CD14-positive monocyte (primary cell): ENCODE measurements at regions not wholly inside any gene's neighbourhood (a gene's known extent, or its start where the extent isn't known, plus 50 kb on each side); places are given as distances from the start of the nearest gene placed in this dataset.

Experiments
- DNase-seq, 3 donors: peaks; one replicate each; pipeline ENCODE4 v3.0.0-alpha.2; 2011 to 2022
- H2AFZ ChIP-seq: 2 replicates; pipeline ENCODE4 v1.6.0; 2012; ENCODE audit warnings: mild to moderate bottlenecking, low read depth, low read length, inconsistent platforms; ENCODE audit not compliant: insufficient read depth, poor library complexity, severe bottlenecking
- H3K27ac ChIP-seq, 2 donors: 1 replicate in 1 of 2; 2 replicates in 1 of 2; pipeline ENCODE4 v1.5.1; 2012 to 2013; ENCODE audit warnings: low read length in 2 of 2, control low read depth in 1 of 2, inconsistent platforms in 1 of 2, low read depth in 1 of 2, mild to moderate bottlenecking in 1 of 2
- H3K27me3 ChIP-seq, 2 donors: one replicate each; pipeline versions ENCODE4 v1.6.0 to v1.6.1; 2011 to 2013; ENCODE audit warnings: low read length in 2 of 2; ENCODE audit not compliant: control insufficient read depth in 2 of 2, insufficient read depth in 2 of 2
- H3K36me3 ChIP-seq, 2 donors: replicated peaks in 1 of 2; 1 replicate in 1 of 2; 2 replicates in 1 of 2; pipeline versions ENCODE4 v1.5.1 to v1.6.1; 2012 to 2013; ENCODE audit warnings: low read length in 2 of 2, control low read depth in 1 of 2, inconsistent platforms in 1 of 2, mild to moderate bottlenecking in 1 of 2; ENCODE audit not compliant: insufficient read depth in 2 of 2, control insufficient read depth in 1 of 2
- H3K4me1 ChIP-seq, 2 donors: 1 replicate in 1 of 2; 2 replicates in 1 of 2; pipeline versions ENCODE4 v1.5.1 to v1.6.1; 2012 to 2013; ENCODE audit warnings: low read length in 2 of 2, control low read depth in 1 of 2, inconsistent platforms in 1 of 2, mild to moderate bottlenecking in 1 of 2, moderate library complexity in 1 of 2; ENCODE audit not compliant: insufficient read depth in 2 of 2, control insufficient read depth in 1 of 2
- H3K4me2 ChIP-seq: replicated peaks from 2 replicates; pipeline ENCODE3; 2012; ENCODE audit warnings: low read length, moderate library complexity, mild to moderate bottlenecking; ENCODE audit not compliant: poor library complexity, severe bottlenecking; ENCODE audit errors: extremely low read depth
- H3K4me3 ChIP-seq, 3 experiments: fragments of 200-600 bp in 1 of 3; sonication (generic) in 1 of 3; replicated peaks in 1 of 3; 1 replicate in 2 of 3; 2 replicates in 1 of 3; pipeline ENCODE4 v1.5.1; 2011 to 2013; ENCODE audit warnings: low read length in 3 of 3, mild to moderate bottlenecking in 3 of 3, control low read depth in 2 of 3, low read depth in 2 of 3, inconsistent platforms in 1 of 3, moderate library complexity in 1 of 3
- H3K79me2 ChIP-seq: 2 replicates; pipeline ENCODE4 v1.6.0; 2012; ENCODE audit warnings: mild to moderate bottlenecking, control low read depth, inconsistent platforms, low read length, moderate library complexity; ENCODE audit not compliant: insufficient read depth
- H3K9ac ChIP-seq: 2 replicates; pipeline ENCODE4 v1.6.0; 2017; ENCODE audit warnings: low read length, mild to moderate bottlenecking; ENCODE audit not compliant: insufficient read depth, poor library complexity, severe bottlenecking
- H3K9me3 ChIP-seq, 2 donors: replicated peaks in 1 of 2; 1 replicate in 1 of 2; 2 replicates in 1 of 2; pipeline versions ENCODE4 v1.5.1 to v1.6.1; 2012 to 2013; ENCODE audit warnings: low read length in 2 of 2, control low read depth in 1 of 2; ENCODE audit not compliant: control insufficient read depth in 1 of 2, insufficient read depth in 1 of 2
- H4K20me1 ChIP-seq: 2 replicates; pipeline ENCODE4 v1.6.0; 2012; ENCODE audit warnings: mild to moderate bottlenecking, low read length, control low read depth, moderate library complexity; ENCODE audit not compliant: insufficient read depth
- H3K27ac Mint-ChIP-seq, 7 donors: one replicate each; pipeline ENCODE4 v1.8.0; 2020; ENCODE audit warnings: mild to moderate bottlenecking in 7 of 7, mixed read lengths in 7 of 7, moderate library complexity in 6 of 7, inconsistent platforms in 2 of 7
- H3K27me3 Mint-ChIP-seq, 3 donors: one replicate each; pipeline ENCODE4 v1.8.0; 2021 to 2022; ENCODE audit warnings: low read depth in 3 of 3, mild to moderate bottlenecking in 3 of 3, mixed read lengths in 3 of 3, moderate library complexity in 3 of 3, inconsistent platforms in 1 of 3
- H3K36me3 Mint-ChIP-seq, 2 donors: one replicate each; pipeline ENCODE4 v1.8.0; 2020; ENCODE audit warnings: mixed read lengths in 2 of 2, inconsistent platforms in 1 of 2, mild to moderate bottlenecking in 1 of 2
- H3K4me1 Mint-ChIP-seq: one replicate; pipeline ENCODE4 v1.8.0; 2020; ENCODE audit warnings: mild to moderate bottlenecking, mixed read lengths
- H3K4me3 Mint-ChIP-seq, 2 donors: one replicate each; pipeline ENCODE4 v1.8.0; 2020; ENCODE audit warnings: mild to moderate bottlenecking in 2 of 2, mixed read lengths in 2 of 2, moderate library complexity in 1 of 2
- H3K9me3 Mint-ChIP-seq, 7 donors: one replicate each; pipeline ENCODE4 v1.8.0; 2020 to 2022; ENCODE audit warnings: mixed read lengths in 7 of 7, mild to moderate bottlenecking in 6 of 7, moderate library complexity in 6 of 7, inconsistent platforms in 2 of 7
- WGBS: methylation state at CpG from one replicate; pipeline ENCODE4 v1.1.5; 2013; ENCODE audit warnings: missing lambda C conversion rate; ENCODE audit not compliant: insufficient coverage; 5-methylcytosine and 5-hydroxymethylcytosine counted together
- intact Hi-C, 2 donors: fragments of 100-400 bp; cut with micrococcal nuclease; formaldehyde crosslinking; loops; one replicate each; pipeline versions ENCODE4 v1.15.0 to v1.15.1; 2023
- TF ChIP-seq, protein P1 (sequence below): fragments of 200-600 bp; IDR thresholded peaks from one replicate; pipeline ENCODE4 v1.8.0; 2022; ENCODE audit warnings: antibody characterized with exemption, mild to moderate bottlenecking

DNA sequence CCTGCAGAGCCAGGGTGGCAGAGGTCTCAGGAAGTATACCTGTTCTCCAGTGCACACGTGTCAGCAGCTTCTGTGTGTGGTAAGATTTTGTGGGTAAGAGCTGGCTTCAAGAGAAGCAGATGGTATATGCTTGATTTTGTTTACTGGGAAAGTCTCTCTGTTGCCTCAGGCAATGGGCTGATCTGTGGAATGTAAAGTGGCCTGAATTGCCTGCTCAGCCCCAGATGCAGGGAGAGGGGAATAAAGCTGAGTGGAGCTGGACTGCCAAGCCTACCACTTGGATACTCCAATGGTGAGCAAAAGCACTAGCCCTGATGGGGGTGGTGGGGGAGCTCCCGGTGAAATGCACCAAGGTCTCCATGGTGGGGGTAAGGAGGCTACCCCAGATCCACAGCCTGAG, 156.1 kb downstream of the WDR11 start:
- TF ChIP-seq, protein P1, sequence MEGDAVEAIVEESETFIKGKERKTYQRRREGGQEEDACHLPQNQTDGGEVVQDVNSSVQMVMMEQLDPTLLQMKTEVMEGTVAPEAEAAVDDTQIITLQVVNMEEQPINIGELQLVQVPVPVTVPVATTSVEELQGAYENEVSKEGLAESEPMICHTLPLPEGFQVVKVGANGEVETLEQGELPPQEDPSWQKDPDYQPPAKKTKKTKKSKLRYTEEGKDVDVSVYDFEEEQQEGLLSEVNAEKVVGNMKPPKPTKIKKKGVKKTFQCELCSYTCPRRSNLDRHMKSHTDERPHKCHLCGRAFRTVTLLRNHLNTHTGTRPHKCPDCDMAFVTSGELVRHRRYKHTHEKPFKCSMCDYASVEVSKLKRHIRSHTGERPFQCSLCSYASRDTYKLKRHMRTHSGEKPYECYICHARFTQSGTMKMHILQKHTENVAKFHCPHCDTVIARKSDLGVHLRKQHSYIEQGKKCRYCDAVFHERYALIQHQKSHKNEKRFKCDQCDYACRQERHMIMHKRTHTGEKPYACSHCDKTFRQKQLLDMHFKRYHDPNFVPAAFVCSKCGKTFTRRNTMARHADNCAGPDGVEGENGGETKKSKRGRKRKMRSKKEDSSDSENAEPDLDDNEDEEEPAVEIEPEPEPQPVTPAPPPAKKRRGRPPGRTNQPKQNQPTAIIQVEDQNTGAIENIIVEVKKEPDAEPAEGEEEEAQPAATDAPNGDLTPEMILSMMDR, result no peak
- Mint-ChIP-seq H3K4me3 (no peak overlapping the region), H3K9me3 (peaks cover 13 to 51% (median 34%) of the 10 kb centered on the region in 7 donors), H3K27ac (no peak overlapping the region), H3K4me1 (no peaks in the 10 kb centered on the region), H3K36me3 (no peaks in the 10 kb centered on the region), H3K27me3 (peaks cover 0 to 5% (median 2%) of the 10 kb centered on the region in 3 donors)
- Histone ChIP-seq H3K9me3 (peaks cover 21 to 42% of the 10 kb centered on the region in 2 donors), H3K79me2 (no peaks in the 10 kb centered on the region), H3K4me2 (no peak overlapping the region), H3K27me3 (no peaks in the 10 kb centered on the region), H2AFZ (no peak overlapping the region), H3K9ac (no peak overlapping the region), H3K4me1 (no peaks in the 10 kb centered on the region), H4K20me1 (no peaks in the 10 kb centered on the region), H3K36me3 (no peaks in the 10 kb centered on the region), H3K27ac (no peak overlapping the region), H3K4me3 (no peak overlapping the region)
- intact Hi-C loops, result no loop called here
- WGBS, result 100% methylated on average over 1 of the region's 2 CpGs
- no peak for DNase-seq

DNA sequence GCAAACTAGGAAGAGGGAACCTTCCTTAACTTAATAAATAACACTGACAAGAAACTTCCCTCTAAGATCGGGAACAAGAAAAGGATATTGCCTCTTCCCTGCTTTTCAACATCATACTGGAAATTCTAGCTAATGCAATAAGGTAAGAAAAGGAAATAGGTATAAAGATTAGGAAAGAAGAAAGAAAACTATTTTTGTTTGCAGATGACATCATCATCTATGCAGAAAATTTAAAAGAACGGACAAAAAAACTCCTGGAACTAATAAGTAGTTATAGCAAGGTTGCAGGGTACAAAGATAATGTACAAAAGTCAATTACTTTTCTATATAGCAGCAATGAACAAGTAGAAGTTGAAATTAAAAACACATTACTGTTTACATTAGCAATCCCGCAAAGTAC, 164.8 kb downstream of the WDR11 start:
- H3K4me3 Mint-ChIP-seq, result no peak overlapping the region
- no peak overlapping the region for H2AFZ ChIP-seq
- WGBS, result no CpG with 5 or more reads among the region's 3 CpGs
- H3K4me1 ChIP-seq, result no peaks in the 10 kb centered on the region
- H3K27ac ChIP-seq, result no peak overlapping the region
- intact Hi-C loops, result no loop called here
- H3K9me3 ChIP-seq, result no peaks in the 10 kb centered on the region
- H3K79me2 ChIP-seq, result no peaks in the 10 kb centered on the region
- no peak for DNase-seq
- peaks cover 4% of the 10 kb centered on the region for H3K4me1 Mint-ChIP-seq
- no peak overlapping the region for H3K4me3 ChIP-seq
- H3K27me3 ChIP-seq, result peaks cover 2 to 7% of the 10 kb centered on the region in 2 donors
- TF ChIP-seq, protein P1, result no peak
- no peaks in the 10 kb centered on the region for H4K20me1 ChIP-seq
- peaks cover 2 to 41% (median 13%) of the 10 kb centered on the region in 7 donors for H3K9me3 Mint-ChIP-seq
- H3K36me3 Mint-ChIP-seq, result no peaks in the 10 kb centered on the region
- H3K27ac Mint-ChIP-seq, result no peak overlapping the region
- H3K4me2 ChIP-seq, result no peak overlapping the region
- peaks cover 0 to 6% (median 1%) of the 10 kb centered on the region in 3 donors for H3K27me3 Mint-ChIP-seq
- no peaks in the 10 kb centered on the region for H3K36me3 ChIP-seq
- no peak overlapping the region for H3K9ac ChIP-seq
